LNCaP clone FGC (cell line): ENCODE measurements at regions not wholly inside any gene's neighbourhood (a gene's known extent, or its start where the extent isn't known, plus 50 kb on each side); places are given as distances from the start of the nearest gene placed in this dataset.
"Not testable (repeated sequence)": the region's sequence is repeated elsewhere in the genome, so short reads cannot be mapped to it uniquely, and the experiment has no call there.

Experiments
- DNase-seq: peaks from one replicate; pipeline ENCODE4 v3.0.0-alpha.2; 2011; ENCODE audit warnings: low read depth
- H3K4me3 ChIP-seq: 2 replicates; pipeline ENCODE4 v1.5.1; 2011; ENCODE audit warnings: mild to moderate bottlenecking, low read depth, low read length, control low read depth
- CTCF ChIP-seq: IDR thresholded peaks from 2 replicates; pipeline ENCODE4 v1.5.1; 2012; ENCODE audit warnings: mild to moderate bottlenecking; ENCODE audit not compliant: control insufficient read depth, insufficient read depth; ENCODE audit errors: extremely low read depth

GRCh38 chr9:2387166-2387565 is 234.4 kb upstream of the VLDLR start:
- DNase-seq = no peak
- TF ChIP-seq CTCF = no peak
- H3K4me3 ChIP-seq = no peak overlapping the region

- no peak overlapping the region for H3K4me3 ChIP-seq
- no peak for TF ChIP-seq CTCF
- no peak for DNase-seq
Observed at GRCh38 chr9:2389404-2389803, 232.2 kb upstream of the VLDLR start.

GRCh38 chr9:2390028-2390427 is 231.6 kb upstream of the VLDLR start:
- no peak for DNase-seq
- no peak overlapping the region for H3K4me3 ChIP-seq
- TF ChIP-seq CTCF = no peak

- not testable (repeated sequence) for DNase-seq, H3K4me3 ChIP-seq
Observed at GRCh38 chr9:2391509-2392132, 230.0 kb upstream of the VLDLR start.

GRCh38 chr9:2394087-2394741 is 227.4 kb upstream of the VLDLR start:
- not testable (repeated sequence) for H3K4me3 ChIP-seq, DNase-seq

GRCh38 chr9:2395814-2396612 is 225.6 kb upstream of the VLDLR start:
- H3K4me3 ChIP-seq = no peak overlapping the region
- no peak for TF ChIP-seq CTCF
- DNase-seq = no peak

GRCh38 chr9:2396622-2397285 is 224.8 kb upstream of the VLDLR start:
- no peak for TF ChIP-seq CTCF
- no peak overlapping the region for H3K4me3 ChIP-seq
- no peak for DNase-seq

- H3K4me3 ChIP-seq, DNase-seq: not testable (repeated sequence)
Observed at GRCh38 chr9:2397875-2398274, 223.7 kb upstream of the VLDLR start.

- not testable (repeated sequence) for H3K4me3 ChIP-seq, DNase-seq
Observed at GRCh38 chr9:2401746-2402145, 219.8 kb upstream of the VLDLR start.
